ENCODE measurements at regions not wholly inside any gene's neighbourhood (a gene's known extent, or its start where the extent isn't known, plus 50 kb on each side); places are given as distances from the start of the nearest gene placed in this dataset.

DNA sequence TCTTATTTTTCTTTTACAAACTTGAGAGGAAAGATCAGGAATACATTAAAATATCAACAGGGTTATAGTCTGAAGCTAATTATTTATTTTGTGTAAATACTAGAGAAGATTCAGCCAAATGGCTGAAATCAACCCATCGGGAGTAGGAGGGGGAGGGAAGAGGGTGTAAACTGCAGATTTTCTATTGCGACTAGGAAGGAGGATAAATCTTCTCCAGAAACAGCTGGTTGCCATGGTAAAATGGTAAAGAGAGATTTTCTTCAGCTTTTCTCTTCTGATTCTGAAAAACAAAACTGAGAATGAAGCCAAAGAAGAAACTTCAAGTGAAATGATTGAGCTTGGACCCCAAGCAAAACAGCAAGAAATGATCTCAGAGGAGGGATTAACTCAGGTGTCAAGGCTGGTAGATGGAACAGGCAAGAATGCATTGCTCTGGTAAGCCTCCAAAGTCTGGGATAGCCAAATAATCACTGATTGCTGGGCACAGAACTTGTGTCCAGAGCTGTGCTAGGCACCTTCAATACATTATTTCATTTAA lies 193.5 kb upstream of the SPTLC3 start:
- H3K4me1 ChIP-seq = no peaks in the 10 kb centered on the region
- H3K9me3 ChIP-seq = peaks cover 0 to 6% of the 10 kb centered on the region in 2 donors
- intact Hi-C loops (cut with DNase I; ENCODE audit: low total_unique reads) = no loop called here
- TF ChIP-seq CTCF (IDR thresholded peaks at IDR 0.05) (no peak), POLR2AphosphoS5 (IDR thresholded peaks at IDR 0.05) (no peak), POLR2A (IDR thresholded peaks at IDR 0.05) (no peak)
- H3K27ac ChIP-seq = no peak overlapping the region
- H3K4me3 ChIP-seq = no peak overlapping the region
- no peaks in the 10 kb centered on the region for H3K36me3 ChIP-seq
- no peaks in the 10 kb centered on the region for H3K27me3 ChIP-seq
- no peak for DNase-seq (ENCODE audit: low spot score in 2 of 2)

DNA sequence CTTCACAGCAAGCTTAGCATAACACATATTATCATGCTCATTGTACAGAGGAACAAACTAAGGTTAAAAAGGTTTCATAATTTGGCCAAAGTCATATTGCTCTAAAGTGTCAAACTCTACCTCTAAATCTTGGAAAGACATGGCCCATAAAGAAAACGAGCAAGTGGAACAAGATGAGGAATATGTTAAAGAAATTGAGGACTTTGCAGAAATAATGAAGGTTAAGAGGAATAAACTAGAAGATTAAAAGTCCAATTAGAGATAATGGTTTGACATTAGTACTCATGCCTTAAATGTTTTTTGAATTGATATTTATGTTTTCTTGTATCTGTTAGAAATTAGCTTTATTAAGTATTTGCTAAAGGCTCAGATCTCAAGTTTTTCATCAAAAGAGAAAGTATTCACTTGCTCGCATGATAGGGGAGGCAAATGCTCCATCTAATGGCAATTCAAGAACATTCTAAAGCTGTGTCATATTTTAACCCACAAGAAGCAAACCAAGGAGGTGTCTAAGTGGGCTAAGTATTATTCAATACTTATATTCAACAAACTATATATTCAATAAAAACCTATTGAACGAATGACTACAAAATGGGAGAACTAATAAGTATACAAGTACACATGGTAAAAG lies 192.9 kb upstream of the SPTLC3 start:
- no peak for TF ChIP-seq POLR2AphosphoS5 (IDR thresholded peaks at IDR 0.05)
- no peak for TF ChIP-seq CTCF (IDR thresholded peaks at IDR 0.05)
- no peak for TF ChIP-seq POLR2A (IDR thresholded peaks at IDR 0.05)
- no peak for DNase-seq (ENCODE audit: low spot score in 2 of 2)
- H3K4me1 ChIP-seq = no peaks in the 10 kb centered on the region
- H3K9me3 ChIP-seq = peaks cover 0 to 6% of the 10 kb centered on the region in 2 donors
- intact Hi-C loops (cut with DNase I; ENCODE audit: low total_unique reads) = no loop called here
- H3K27me3 ChIP-seq = no peaks in the 10 kb centered on the region
- H3K36me3 ChIP-seq = no peaks in the 10 kb centered on the region
- H3K27ac ChIP-seq = no peak overlapping the region
- H3K4me3 ChIP-seq = no peak overlapping the region

DNA sequence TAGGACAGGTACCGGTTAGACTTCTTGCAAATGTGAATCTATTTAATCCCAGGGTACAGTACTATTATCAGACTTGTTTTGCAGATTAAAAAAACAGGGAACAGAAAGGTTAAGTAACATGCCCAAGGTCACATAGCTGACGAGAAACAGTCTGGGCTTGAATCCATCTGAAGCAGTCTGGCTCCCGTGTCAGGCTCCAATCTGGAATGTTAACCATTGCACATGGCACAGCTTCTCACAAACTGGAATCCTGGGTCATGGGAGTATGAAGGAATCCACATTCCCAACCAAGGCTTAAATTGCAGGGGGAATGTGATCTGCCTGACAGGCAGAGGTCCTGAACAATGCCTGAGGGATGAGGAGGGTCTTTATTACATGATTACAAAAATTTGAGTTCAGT lies 187.5 kb upstream of the SPTLC3 start:
- Histone ChIP-seq H3K27me3 (no peaks in the 10 kb centered on the region), H3K27ac (no peak overlapping the region), H3K4me3 (no peak overlapping the region), H3K9me3 (no peaks in the 10 kb centered on the region), H3K36me3 (no peaks in the 10 kb centered on the region), H3K4me1 (no peaks in the 10 kb centered on the region)
- intact Hi-C loops (cut with DNase I; ENCODE audit: low total_unique reads) = no loop called here
- no peak for TF ChIP-seq POLR2A (IDR thresholded peaks at IDR 0.05)
- no peak for TF ChIP-seq CTCF (IDR thresholded peaks at IDR 0.05)
- no peak for TF ChIP-seq POLR2AphosphoS5 (IDR thresholded peaks at IDR 0.05)
- no peak for DNase-seq (ENCODE audit: low spot score in 2 of 2)

DNA sequence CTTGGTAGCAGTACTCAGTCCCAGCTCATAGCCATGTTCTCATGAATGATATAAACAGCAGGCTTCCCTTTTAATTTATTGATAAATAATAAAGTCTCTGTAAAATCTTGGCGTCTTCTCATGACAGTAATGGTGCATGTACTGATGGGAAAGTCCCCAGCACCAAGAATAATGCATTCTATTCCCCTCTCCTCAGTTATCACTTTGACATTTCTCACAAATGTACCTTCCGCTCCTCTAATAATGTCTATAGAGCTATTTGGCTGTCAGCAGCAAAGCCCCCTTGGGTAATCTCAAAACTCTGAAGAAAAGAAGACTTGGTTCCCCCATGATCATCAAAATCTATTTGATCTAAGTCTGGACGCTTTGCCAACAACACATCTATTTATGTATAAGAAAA lies 185.0 kb upstream of the SPTLC3 start:
- DNase-seq (ENCODE audit: low spot score in 2 of 2) = no peak
- Histone ChIP-seq H3K27ac (no peak overlapping the region), H3K27me3 (no peaks in the 10 kb centered on the region), H3K4me1 (no peaks in the 10 kb centered on the region), H3K36me3 (no peaks in the 10 kb centered on the region), H3K9me3 (no peaks in the 10 kb centered on the region), H3K4me3 (no peak overlapping the region)
- TF ChIP-seq POLR2A (IDR thresholded peaks at IDR 0.05) (no peak), CTCF (IDR thresholded peaks at IDR 0.05) (no peak)
- intact Hi-C loops (cut with DNase I; ENCODE audit: low total_unique reads) = no loop called here

GRCh38 chr20:12824328-12825225 lies 184.2 kb upstream of the SPTLC3 start:
- no peak overlapping the region for H3K27ac ChIP-seq
- intact Hi-C loops (cut with DNase I; ENCODE audit: low total_unique reads) = no loop called here
- no peak for DNase-seq (ENCODE audit: low spot score in 2 of 2)

More at GRCh38 chr20:12824328-12825225, 184.2 kb upstream of the SPTLC3 start:
- H3K4me3 ChIP-seq = no peak overlapping the region
- TF ChIP-seq CTCF (IDR thresholded peaks at IDR 0.05) = no peak
- no peak for TF ChIP-seq POLR2A (IDR thresholded peaks at IDR 0.05)
- H3K4me1 ChIP-seq = no peaks in the 10 kb centered on the region
- H3K27me3 ChIP-seq = no peaks in the 10 kb centered on the region
- no peaks in the 10 kb centered on the region for H3K9me3 ChIP-seq
- H3K36me3 ChIP-seq = no peaks in the 10 kb centered on the region
